Nephron progenitor cell (in vitro differentiated cells): ENCODE measurements at regions not wholly inside any gene's neighbourhood (a gene's known extent, or its start where the extent isn't known, plus 50 kb on each side); places are given as distances from the start of the nearest gene placed in this dataset.

ENCODE experiments used
- DNase-seq: peaks from one replicate; pipeline ENCODE4 v3.0.0; 2021
- H3K27ac Mint-ChIP-seq: 2 replicates; pipeline ENCODE4 v1.8.0; 2021; ENCODE audit warnings: mild to moderate bottlenecking, moderate library complexity, mixed read lengths
- H3K27me3 Mint-ChIP-seq: 2 replicates; pipeline ENCODE4 v1.8.0; 2021; ENCODE audit warnings: mild to moderate bottlenecking, low read depth, mixed read lengths; ENCODE audit not compliant: poor library complexity
- H3K36me3 Mint-ChIP-seq: 2 replicates; pipeline ENCODE4 v1.8.0; 2021; ENCODE audit warnings: low read depth, mixed read lengths
- H3K4me1 Mint-ChIP-seq: 2 replicates; pipeline ENCODE4 v1.8.0; 2021; ENCODE audit warnings: mixed read lengths
- H3K4me3 Mint-ChIP-seq: 2 replicates; pipeline ENCODE4 v1.8.0; 2021; ENCODE audit warnings: mild to moderate bottlenecking, moderate library complexity, mixed read lengths
- H3K9me3 Mint-ChIP-seq: 2 replicates; pipeline ENCODE4 v1.8.0; 2021; ENCODE audit warnings: mild to moderate bottlenecking, moderate library complexity, mixed read lengths
- TF ChIP-seq, protein P1 (sequence below): fragments of 200-600 bp; sonication (generic); IDR thresholded peaks from 2 replicates; pipeline ENCODE4 v1.5.0; 2021; ENCODE audit warnings: antibody characterized with exemption

DNA sequence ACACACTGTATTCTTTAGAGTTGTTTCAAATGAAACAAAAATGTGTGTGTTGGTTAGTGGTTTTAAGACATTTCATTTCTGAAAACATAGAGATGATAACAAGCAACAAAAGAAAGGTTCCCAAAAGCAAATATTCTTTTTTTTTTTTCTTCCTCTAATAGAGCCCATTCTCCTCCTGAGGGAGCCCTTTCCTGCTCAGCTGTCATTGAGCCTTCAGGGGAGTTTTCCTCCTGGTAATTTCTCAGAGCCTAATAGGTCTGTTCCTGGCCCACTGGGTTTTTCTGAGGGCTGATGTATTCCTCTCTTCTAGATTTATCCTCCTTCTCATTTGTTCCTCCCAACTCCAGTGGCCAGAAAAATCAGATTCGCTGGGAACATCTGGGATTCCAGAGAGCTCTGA, 654.5 kb downstream of the NOVA1 start:
- Mint-ChIP-seq H3K27me3 (no peaks in the 10 kb centered on the region), H3K36me3 (no peaks in the 10 kb centered on the region), H3K4me3 (no peak overlapping the region), H3K4me1 (no peaks in the 10 kb centered on the region), H3K9me3 (no peaks in the 10 kb centered on the region), H3K27ac (no peak overlapping the region)
- TF ChIP-seq, protein P1, sequence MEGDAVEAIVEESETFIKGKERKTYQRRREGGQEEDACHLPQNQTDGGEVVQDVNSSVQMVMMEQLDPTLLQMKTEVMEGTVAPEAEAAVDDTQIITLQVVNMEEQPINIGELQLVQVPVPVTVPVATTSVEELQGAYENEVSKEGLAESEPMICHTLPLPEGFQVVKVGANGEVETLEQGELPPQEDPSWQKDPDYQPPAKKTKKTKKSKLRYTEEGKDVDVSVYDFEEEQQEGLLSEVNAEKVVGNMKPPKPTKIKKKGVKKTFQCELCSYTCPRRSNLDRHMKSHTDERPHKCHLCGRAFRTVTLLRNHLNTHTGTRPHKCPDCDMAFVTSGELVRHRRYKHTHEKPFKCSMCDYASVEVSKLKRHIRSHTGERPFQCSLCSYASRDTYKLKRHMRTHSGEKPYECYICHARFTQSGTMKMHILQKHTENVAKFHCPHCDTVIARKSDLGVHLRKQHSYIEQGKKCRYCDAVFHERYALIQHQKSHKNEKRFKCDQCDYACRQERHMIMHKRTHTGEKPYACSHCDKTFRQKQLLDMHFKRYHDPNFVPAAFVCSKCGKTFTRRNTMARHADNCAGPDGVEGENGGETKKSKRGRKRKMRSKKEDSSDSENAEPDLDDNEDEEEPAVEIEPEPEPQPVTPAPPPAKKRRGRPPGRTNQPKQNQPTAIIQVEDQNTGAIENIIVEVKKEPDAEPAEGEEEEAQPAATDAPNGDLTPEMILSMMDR: no peak
- DNase-seq: no peak

DNA sequence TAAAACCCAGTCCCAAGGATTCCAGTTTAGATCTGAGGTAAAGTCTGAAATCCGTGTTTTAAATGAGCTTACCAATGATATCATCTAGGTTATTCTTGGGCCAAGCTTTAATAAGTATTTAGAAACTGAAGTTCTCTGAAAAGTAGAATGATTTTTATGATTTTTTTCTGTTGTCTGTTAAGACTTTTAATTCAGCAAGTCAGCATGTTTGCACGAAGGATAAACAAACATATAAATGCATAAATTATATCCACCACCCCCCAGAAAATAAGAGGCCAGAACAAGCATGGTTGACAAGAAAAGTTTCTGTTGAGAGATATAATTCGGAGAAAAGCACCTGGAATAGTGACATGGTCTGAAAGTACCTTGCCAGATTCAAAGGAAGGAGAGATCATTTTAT, 655.7 kb downstream of the NOVA1 start:
- Mint-ChIP-seq H3K36me3 (no peaks in the 10 kb centered on the region), H3K9me3 (no peaks in the 10 kb centered on the region)

DNA sequence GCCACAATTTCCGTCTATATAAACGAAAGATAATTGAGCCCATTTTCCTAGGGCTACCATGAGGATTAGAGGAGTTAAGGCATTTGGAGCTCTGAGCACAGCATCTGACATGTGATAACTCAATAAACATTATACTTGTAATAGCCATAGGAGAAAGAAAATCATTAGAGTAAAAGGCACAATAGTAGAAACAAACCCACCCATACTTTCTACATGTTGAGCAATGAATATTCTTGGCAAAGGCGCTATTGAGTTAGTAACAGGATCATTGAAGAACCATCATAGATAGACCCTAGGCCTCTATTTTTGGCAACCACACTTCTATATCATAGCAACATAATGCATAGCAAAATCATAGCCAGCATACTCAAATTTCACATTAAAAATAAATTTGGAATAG, 664.1 kb downstream of the NOVA1 start:
- Mint-ChIP-seq H3K9me3 (no peaks in the 10 kb centered on the region), H3K4me3 (no peak overlapping the region), H3K27me3 (no peaks in the 10 kb centered on the region), H3K4me1 (peaks cover 15% of the 10 kb centered on the region), H3K36me3 (no peaks in the 10 kb centered on the region), H3K27ac (no peak overlapping the region)
- TF ChIP-seq, protein P1: no peak
- DNase-seq: no peak

More for the DNA sequence above, 655.7 kb downstream of the NOVA1 start:
- H3K4me1 Mint-ChIP-seq: peaks cover 6% of the 10 kb centered on the region
- H3K27ac Mint-ChIP-seq: no peak overlapping the region
- no peak overlapping the region for H3K4me3 Mint-ChIP-seq
- no peaks in the 10 kb centered on the region for H3K27me3 Mint-ChIP-seq
- no peak for DNase-seq
- TF ChIP-seq, protein P1: no peak

DNA sequence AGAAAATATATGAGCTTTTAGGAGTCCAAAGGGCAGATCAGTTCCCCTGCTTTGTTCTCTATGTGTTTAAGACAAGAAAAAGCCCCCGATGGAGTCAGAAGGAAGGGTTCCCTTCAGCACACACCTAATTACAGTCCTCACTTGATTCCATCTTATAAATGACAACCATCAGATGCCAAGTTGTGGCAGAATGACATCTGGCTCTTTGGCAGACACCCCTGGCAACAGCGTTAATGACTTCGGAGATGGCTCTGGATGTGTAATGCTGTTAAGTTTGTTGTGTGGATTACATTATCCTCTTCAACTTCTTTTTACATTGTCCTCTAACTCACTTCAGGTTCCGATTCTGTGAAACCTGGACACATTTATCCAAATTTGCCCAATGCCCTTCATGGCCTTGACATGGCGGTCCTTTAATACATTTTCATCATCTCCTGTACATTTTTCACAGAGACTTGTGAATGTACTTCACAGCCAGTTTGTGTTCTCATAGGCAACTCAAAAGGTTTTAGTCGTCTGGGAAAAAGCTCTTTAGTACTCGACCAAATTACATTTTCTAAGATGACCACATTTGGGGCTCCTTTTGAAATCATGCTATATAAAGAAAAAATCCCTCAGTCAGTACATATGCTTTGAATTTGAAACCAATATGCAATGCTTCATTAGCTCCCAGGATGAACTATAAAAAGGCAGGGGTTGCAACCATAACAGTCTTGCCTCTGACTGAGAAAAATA, 667.8 kb downstream of the NOVA1 start:
- no peaks in the 10 kb centered on the region for H3K36me3 Mint-ChIP-seq
- no peak overlapping the region for H3K4me3 Mint-ChIP-seq
- H3K27me3 Mint-ChIP-seq: no peaks in the 10 kb centered on the region
- no peak for DNase-seq
- no peaks in the 10 kb centered on the region for H3K4me1 Mint-ChIP-seq
- peaks cover 2% of the 10 kb centered on the region for H3K9me3 Mint-ChIP-seq
- H3K27ac Mint-ChIP-seq: no peak overlapping the region
- TF ChIP-seq, protein P1: no peak

DNA sequence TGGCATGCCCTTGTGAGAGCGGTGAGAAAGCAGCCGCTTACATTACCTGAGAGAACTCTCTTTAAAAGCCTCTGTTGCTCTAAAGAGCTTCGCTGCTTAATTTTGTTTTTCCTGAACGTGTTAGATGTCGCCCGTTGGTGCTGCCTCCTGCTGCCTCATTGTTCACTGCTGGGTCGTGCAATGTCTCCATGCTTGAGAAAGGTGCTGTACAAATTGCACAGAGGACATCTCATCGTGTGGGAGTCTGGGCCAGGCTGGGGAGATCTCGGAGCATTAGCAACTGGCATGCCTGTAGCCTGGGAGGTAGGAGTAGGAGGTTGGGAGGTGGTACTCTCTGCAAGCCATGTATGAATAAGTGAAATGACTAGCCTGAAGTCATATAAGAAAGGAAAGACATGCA, 686.0 kb downstream of the NOVA1 start:
- Mint-ChIP-seq H3K27me3 (peaks cover 3% of the 10 kb centered on the region), H3K9me3 (no peaks in the 10 kb centered on the region), H3K4me3 (no peak overlapping the region), H3K27ac (no peak overlapping the region), H3K4me1 (no peaks in the 10 kb centered on the region), H3K36me3 (no peaks in the 10 kb centered on the region)
- TF ChIP-seq, protein P1: no peak
- DNase-seq: no peak
